ENCODE measurements at regions not wholly inside any gene's neighbourhood (a gene's known extent, or its start where the extent isn't known, plus 50 kb on each side); places are given as distances from the start of the nearest gene placed in this dataset.

DNA sequence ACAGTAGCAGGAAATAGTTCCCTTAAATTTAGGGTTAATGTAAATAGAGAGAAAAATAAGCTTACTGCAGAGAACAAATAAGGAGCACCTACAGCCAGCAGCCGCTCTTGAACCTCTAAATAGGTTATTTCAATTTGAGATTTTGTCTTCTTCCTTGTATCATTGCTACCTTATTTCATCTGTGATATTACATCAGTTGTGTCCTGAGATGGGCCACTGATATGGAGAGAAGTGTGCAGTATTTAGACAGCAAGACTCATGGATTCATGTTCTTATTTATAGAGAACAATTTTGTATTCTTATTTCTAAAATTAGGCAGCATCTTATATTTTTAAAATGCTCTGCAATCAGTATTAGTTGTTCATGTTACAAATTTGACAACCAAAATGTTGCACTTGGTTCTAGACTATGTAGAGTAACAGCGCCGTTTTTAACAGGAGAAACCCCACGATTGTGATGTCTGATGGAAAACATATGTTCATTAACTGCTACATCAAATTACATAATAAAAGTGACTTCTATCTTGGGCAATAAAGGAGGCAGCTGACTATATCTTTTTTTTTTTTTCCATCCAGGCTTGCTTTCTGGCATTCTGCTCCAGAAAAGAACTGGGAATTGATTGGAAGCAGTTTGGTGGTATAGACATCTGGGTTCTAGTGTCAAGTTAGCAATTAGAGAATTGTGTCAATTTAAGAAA is 117.9 kb downstream of the CAND1 start:
- no peaks in the 10 kb centered on the region for H3K36me3 ChIP-seq (ENCODE audit: control insufficient read depth in 4 of 4, insufficient read depth in 3 of 4, low read depth in 1 of 4, low read length in 3 of 4)
- WGBS, result 80% methylated on average over 4 of the region's 4 CpGs
- H3K27me3 ChIP-seq (ENCODE audit: control insufficient read depth in 4 of 4, insufficient read depth in 4 of 4, low read length in 3 of 4), result no peaks in the 10 kb centered on the region
- H3K4me3 ChIP-seq (ENCODE audit: low read depth in 1 of 3, low read length in 3 of 3), result no peak overlapping the region
- H3K27ac ChIP-seq (ENCODE audit: low read depth in 1 of 2, low read length in 2 of 2), result no peak overlapping the region
- no peak overlapping the region for H3K9ac ChIP-seq (ENCODE audit: low read depth in 1 of 2, low read length in 2 of 2)
- H3K9me3 ChIP-seq (ENCODE audit: control insufficient read depth in 4 of 4, low read length in 3 of 4), result no peaks in the 10 kb centered on the region
- TF ChIP-seq, protein P1, sequence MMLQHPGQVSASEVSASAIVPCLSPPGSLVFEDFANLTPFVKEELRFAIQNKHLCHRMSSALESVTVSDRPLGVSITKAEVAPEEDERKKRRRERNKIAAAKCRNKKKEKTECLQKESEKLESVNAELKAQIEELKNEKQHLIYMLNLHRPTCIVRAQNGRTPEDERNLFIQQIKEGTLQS (IDR thresholded peaks at IDR 0.05), result no peak
- no peak for TF ChIP-seq FOXA2 (IDR thresholded peaks at IDR 0.05)
- TF ChIP-seq, protein P2, sequence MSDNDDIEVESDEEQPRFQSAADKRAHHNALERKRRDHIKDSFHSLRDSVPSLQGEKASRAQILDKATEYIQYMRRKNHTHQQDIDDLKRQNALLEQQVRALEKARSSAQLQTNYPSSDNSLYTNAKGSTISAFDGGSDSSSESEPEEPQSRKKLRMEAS (IDR thresholded peaks at IDR 0.05), result no peak
- no peak for DNase-seq (ENCODE audit: low spot score)
- peaks cover 0 to 3% (median 0%) of the 10 kb centered on the region in 4 donors for H3K4me1 ChIP-seq (ENCODE audit: control insufficient read depth in 4 of 4, insufficient read depth in 4 of 4, low read length in 3 of 4)

DNA sequence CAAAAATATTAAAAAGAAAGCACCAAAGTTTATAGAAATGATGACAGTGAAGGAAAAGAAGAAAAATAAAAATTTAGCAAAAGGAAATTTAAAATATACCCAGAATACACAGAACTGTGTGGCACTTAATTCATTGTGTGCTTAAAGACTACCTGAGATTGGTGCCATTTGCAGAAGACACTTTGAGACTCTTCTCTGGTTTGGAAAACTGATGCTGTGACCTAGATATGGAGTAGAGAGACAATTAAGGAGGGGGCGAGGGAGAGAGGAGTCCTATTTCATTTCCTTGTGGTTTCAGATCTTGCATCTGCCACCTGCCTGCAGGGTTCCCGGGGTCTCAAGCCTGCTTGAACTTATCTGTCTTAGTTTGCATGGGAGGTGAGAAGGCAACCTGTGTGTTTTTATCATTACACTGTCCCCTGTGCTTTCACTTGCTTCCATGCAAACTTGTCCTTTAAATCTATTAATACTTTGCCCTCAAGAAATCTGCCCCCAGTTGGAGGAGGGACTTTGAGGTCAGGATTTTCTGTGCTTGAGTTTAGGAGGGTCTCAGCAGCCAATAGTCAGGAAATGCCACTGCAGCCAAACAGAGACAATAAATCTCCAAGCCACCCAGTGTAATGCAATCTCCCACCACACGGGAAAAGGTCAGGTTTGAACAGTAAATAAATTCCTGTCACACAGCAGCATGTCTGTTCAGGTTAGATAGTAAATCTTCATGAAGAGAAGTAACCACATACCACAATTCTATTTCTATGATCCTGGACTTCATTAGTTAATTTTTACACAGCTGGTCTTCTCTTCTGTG is 119.4 kb downstream of the CAND1 start:
- 53% methylated on average over 3 of the region's 3 CpGs for WGBS
- no peaks in the 10 kb centered on the region for H3K27me3 ChIP-seq (ENCODE audit: control insufficient read depth in 4 of 4, insufficient read depth in 4 of 4, low read length in 3 of 4)
- TF ChIP-seq, protein P3, sequence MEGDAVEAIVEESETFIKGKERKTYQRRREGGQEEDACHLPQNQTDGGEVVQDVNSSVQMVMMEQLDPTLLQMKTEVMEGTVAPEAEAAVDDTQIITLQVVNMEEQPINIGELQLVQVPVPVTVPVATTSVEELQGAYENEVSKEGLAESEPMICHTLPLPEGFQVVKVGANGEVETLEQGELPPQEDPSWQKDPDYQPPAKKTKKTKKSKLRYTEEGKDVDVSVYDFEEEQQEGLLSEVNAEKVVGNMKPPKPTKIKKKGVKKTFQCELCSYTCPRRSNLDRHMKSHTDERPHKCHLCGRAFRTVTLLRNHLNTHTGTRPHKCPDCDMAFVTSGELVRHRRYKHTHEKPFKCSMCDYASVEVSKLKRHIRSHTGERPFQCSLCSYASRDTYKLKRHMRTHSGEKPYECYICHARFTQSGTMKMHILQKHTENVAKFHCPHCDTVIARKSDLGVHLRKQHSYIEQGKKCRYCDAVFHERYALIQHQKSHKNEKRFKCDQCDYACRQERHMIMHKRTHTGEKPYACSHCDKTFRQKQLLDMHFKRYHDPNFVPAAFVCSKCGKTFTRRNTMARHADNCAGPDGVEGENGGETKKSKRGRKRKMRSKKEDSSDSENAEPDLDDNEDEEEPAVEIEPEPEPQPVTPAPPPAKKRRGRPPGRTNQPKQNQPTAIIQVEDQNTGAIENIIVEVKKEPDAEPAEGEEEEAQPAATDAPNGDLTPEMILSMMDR (IDR thresholded peaks at IDR 0.05; ENCODE audit: low read depth, low read length, missing input control), result peak; percentile 16
- TF ChIP-seq JUND (IDR thresholded peaks at IDR 0.05), result no peak
- H3K9me3 ChIP-seq (ENCODE audit: control insufficient read depth in 4 of 4, low read length in 3 of 4), result no peaks in the 10 kb centered on the region
- no peak overlapping the region for H3K27ac ChIP-seq (ENCODE audit: low read depth in 1 of 2, low read length in 2 of 2)
- no peaks in the 10 kb centered on the region for H3K36me3 ChIP-seq (ENCODE audit: control insufficient read depth in 4 of 4, insufficient read depth in 3 of 4, low read depth in 1 of 4, low read length in 3 of 4)
- H3K4me3 ChIP-seq (ENCODE audit: low read depth in 1 of 3, low read length in 3 of 3), result no peak overlapping the region
- no peaks in the 10 kb centered on the region for H3K4me1 ChIP-seq (ENCODE audit: control insufficient read depth in 4 of 4, insufficient read depth in 4 of 4, low read length in 3 of 4)
- no peak overlapping the region for H3K9ac ChIP-seq (ENCODE audit: low read depth in 1 of 2, low read length in 2 of 2)
- DNase-seq (ENCODE audit: low spot score), result no peak

DNA sequence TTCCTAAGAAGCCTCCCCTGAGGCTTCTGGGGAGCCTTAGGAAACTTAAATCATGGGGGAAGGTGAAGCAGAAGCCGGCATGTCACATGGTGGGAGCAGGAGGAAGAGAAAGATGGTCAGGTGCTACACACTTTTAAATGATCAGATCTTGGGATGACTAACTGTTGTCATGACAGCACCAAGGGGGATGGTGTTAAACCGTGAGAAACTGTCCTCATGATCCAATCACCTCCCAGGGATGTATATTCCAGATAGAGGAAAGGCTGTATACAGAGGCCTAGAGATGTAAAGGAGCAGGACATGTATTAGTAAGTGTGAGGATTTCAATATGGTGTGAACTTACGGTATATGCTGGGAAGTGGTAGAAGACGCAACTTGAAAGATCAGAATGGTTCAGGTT is 121.1 kb downstream of the CAND1 start:
- 92% methylated on average over 4 of the region's 4 CpGs for WGBS
- no peak overlapping the region for H3K27ac ChIP-seq (ENCODE audit: low read depth in 1 of 2, low read length in 2 of 2)
- no peak overlapping the region for H3K4me3 ChIP-seq (ENCODE audit: low read depth in 1 of 3, low read length in 3 of 3)
- no peaks in the 10 kb centered on the region for H3K4me1 ChIP-seq (ENCODE audit: control insufficient read depth in 4 of 4, insufficient read depth in 4 of 4, low read length in 3 of 4)
- no peaks in the 10 kb centered on the region for H3K27me3 ChIP-seq (ENCODE audit: control insufficient read depth in 4 of 4, insufficient read depth in 4 of 4, low read length in 3 of 4)
- H3K9ac ChIP-seq (ENCODE audit: low read depth in 1 of 2, low read length in 2 of 2), result no peak overlapping the region
- no peak for DNase-seq (ENCODE audit: low spot score)
- no peaks in the 10 kb centered on the region for H3K36me3 ChIP-seq (ENCODE audit: control insufficient read depth in 4 of 4, insufficient read depth in 3 of 4, low read depth in 1 of 4, low read length in 3 of 4)
- H3K9me3 ChIP-seq (ENCODE audit: control insufficient read depth in 4 of 4, low read length in 3 of 4), result no peaks in the 10 kb centered on the region
- TF ChIP-seq FOXA2 (IDR thresholded peaks at IDR 0.05) (no peak), JUND (IDR thresholded peaks at IDR 0.05) (no peak), HNF4G (IDR thresholded peaks at IDR 0.05) (no peak)
- TF ChIP-seq, protein P4, sequence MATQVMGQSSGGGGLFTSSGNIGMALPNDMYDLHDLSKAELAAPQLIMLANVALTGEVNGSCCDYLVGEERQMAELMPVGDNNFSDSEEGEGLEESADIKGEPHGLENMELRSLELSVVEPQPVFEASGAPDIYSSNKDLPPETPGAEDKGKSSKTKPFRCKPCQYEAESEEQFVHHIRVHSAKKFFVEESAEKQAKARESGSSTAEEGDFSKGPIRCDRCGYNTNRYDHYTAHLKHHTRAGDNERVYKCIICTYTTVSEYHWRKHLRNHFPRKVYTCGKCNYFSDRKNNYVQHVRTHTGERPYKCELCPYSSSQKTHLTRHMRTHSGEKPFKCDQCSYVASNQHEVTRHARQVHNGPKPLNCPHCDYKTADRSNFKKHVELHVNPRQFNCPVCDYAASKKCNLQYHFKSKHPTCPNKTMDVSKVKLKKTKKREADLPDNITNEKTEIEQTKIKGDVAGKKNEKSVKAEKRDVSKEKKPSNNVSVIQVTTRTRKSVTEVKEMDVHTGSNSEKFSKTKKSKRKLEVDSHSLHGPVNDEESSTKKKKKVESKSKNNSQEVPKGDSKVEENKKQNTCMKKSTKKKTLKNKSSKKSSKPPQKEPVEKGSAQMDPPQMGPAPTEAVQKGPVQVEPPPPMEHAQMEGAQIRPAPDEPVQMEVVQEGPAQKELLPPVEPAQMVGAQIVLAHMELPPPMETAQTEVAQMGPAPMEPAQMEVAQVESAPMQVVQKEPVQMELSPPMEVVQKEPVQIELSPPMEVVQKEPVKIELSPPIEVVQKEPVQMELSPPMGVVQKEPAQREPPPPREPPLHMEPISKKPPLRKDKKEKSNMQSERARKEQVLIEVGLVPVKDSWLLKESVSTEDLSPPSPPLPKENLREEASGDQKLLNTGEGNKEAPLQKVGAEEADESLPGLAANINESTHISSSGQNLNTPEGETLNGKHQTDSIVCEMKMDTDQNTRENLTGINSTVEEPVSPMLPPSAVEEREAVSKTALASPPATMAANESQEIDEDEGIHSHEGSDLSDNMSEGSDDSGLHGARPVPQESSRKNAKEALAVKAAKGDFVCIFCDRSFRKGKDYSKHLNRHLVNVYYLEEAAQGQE (IDR thresholded peaks at IDR 0.05), result no peak
